GM18868 (cell line): ENCODE measurements at regions not wholly inside any gene's neighbourhood (a gene's known extent, or its start where the extent isn't known, plus 50 kb on each side); places are given as distances from the start of the nearest gene placed in this dataset.
"Not testable (repeated sequence)": the region's sequence is repeated elsewhere in the genome, so short reads cannot be mapped to it uniquely, and the experiment has no call there.

Experiments used
- ATAC-seq: cut with Tn5 transposase; IDR thresholded peaks from one replicate; pipeline ENCODE4 v1.9.1; 2021; ENCODE audit warnings: mild to moderate bottlenecking, moderate library complexity; ENCODE audit not compliant: unreplicated experiment

DNA sequence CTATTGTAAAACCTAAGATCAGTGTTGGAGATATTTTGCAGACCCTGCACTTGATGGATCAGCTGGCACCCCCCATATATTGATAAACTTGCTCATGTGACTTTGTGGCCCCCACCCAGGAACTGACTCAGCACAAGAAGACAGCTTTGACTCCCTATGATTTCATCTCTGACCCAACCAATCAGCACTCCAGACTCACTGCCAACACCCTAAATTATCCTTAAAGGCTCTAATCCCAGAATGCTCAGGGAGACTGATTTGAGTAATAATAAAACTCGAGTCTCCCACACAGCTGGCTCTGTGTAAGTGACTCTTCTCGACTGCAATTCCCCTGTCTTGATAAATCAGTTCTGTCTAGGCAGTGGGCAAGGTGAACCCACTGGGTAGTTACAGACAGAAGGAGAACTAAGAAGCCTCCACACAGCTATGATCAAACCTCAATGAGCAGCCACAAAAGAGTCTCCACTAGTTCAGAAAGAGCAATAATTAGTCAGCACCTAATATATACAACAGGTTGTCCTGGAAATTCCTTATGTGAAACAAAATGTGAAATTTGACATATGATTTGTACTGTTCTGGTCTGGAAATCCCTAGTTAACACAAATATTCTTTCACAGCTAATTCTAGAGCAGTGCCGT lies 52.2 kb downstream of the ACTL7B start:
- ATAC-seq = no peak

DNA sequence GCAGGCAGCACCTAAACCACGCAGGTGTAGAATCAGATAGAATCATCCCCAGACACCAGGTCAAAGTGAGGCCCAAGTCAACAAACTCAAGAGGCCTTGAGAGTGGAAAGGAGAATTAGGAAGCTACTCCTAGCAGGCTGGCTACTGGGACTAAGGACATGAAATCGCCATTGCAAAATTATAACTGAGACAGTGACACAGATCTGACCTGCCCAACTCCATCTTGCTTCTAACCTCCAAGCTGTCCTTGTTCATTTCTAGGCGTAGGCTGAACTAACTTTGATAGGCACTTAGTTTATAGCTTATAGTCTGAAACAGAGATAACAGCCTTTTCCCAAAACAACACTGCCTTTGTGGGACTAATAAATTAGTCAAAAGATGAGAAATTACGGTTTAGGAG lies 52.8 kb downstream of the ACTL7B start:
- no peak for ATAC-seq

DNA sequence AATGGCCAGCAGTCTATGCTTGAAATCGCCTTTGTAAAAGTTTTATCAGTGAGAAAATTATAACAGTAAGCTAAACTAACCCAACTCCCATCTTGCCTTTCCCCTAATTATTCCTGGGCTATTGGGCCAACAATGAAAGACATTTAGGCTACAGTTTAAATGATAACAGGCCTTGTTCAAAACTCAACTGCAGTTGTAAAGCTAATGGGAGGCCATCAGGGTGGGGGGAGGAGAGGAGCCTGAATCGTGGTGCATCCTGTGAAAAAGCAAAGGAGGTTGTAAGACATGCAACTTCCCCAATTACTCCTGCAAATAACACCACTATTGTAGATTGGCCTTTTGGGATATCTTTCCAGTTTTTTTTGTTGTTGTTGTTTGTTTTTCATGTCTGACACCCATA lies 53.8 kb downstream of the ACTL7B start:
- no peak for ATAC-seq

DNA sequence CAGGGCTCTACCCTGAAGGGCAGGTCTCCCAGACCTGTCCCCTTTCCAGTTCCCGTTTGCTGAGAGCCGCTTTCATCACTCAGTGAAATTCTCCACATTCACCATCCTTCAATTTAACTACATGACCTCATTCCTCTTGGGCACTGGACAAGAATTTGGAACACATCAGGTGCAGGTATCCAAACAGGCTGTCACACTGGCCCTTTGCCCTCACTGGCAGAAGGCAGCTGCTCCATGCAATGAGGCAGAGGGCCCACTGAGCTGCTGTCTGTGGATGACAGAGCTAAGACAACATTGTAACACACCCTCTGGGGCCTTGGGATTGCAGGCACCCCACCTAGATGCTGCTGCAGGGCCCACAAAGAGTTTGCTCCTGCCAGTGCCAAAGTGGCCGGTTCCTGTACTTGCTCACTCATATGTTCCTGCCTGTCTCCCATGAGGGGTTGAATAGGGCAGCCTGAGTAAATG lies 55.1 kb downstream of the ACTL7B start:
- no peak for ATAC-seq

DNA sequence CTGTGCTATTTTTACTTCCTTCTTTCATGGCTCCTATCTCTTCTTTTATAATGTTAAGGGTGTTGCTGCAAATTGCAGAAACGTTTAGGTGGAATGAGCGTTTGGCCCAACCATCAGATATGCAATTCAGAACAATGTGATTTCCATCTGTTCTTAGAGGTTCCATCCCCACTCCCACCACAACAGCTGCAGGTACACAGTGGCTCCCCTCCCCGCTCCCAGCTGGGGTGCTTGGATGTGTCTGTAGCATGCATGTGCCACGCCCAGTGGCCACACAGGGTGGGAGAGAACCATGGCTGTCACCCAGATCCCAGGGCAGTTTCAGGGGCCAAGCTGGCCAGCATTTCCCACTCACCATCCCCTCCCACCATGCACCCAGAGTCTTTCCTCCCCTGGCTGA lies 62.2 kb downstream of the ACTL7B start:
- ATAC-seq = no peak

DNA sequence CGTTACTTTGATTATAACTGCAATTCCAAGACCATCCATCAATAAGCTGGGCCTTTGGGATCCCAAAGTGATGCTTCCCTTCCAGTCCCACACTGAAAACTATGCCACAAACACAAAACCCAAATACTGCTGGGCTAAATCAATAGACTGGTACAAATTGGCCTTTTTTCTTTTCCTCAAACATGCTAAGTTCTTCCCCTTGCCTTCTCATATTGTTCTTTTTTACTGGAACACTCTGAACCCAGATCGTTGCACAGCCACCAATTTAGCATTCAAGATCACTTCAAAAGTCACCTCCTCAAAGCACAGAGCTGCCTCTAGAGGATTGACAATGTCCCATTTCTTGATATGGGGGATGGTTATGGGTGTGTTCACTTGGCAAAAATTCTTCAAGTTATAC lies 66.0 kb downstream of the ACTL7B start:
- ATAC-seq = no peak

DNA sequence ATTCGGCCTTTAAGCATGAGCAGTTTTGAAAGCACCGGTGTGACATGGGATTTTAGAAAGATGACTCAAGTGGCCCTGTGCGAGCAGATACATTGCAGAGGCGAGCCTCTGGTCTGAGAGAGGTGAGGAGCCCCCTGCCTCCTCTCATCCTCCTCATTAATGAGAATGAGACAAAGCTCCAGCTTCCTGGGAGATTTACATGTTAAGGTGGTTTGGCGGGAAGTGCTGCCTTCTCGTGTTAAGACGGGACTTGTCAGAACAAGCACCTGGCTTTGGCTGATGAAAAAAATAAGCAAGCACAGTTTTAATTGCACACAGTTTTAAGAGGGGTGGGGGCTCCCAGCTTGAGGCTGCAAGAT lies 68.1 kb downstream of the ACTL7B start:
- no peak for ATAC-seq

DNA sequence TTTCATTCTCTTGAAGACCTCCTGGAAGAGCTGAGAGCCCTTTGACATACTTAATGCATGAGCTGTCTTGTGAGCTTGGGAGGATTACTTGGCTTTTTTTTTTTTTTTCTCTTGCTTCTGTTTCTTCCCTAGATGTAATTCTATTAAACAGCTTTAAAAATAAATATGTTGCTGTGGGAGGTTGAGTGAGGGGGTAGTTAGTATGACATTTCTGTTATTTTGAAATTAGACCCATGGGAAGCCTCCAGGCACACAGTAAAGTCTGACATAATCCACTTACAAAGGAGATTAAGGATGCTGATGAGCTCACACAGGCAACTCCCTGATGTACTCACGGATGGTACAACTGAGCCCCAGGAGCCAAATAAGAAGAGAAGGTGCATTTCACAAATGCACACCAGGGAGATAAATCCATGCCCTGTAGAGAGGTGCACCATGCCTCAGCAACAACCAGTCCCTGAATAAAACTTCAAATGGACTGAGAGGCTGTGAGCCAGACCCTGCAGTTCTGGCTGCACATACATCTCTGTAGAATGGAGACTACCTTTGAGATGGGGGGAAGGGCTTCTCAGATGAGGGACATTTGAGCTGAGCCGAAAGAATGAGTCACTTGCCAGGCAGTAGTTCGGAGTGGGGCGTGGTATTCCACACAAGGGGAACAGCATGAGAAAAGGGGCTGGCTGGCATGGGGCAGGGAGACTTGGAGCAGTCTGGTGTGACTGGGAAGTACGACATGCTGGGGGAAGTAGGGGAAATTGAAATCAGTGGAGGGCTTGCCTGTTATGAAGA lies 68.7 kb downstream of the ACTL7B start:
- ATAC-seq = no peak

DNA sequence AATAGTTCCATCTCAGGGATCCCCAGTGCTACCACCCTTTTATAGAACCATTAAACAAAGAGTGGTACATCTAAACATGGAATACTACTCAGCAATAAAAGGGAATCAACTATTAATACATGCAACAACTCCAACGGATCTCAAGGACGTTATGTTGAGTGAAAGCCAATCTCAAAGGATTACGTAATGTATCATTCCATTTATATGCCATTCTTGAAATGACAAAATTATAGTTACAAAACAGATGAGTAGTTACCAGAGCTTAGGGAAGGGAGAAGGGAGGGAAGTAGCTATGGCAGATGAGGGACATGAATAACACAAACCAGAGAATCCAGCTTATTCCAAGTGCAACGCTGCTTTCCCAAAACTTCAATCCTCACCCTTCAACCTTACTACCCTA lies 69.5 kb downstream of the ACTL7B start:
- ATAC-seq = no peak

DNA sequence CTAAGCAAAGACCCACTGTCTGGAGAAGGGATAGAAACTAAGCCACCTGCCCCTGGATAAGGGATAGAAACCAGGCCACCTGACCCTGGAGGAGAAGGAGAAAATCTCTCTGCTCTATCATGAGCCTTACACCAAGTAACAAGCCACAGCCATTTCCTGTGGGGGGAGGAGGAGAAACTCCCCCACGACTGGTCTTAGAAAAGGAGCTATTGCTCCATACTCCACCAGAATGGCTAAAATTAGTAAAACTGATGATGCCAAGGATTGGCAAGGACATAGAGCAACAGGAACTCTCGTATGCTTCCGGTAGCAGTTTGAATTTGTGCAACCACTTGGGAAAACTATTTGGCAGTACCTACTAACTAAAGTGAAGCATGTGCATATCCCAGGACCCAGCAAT lies 70.8 kb downstream of the ACTL7B start:
- ATAC-seq = no peak

DNA sequence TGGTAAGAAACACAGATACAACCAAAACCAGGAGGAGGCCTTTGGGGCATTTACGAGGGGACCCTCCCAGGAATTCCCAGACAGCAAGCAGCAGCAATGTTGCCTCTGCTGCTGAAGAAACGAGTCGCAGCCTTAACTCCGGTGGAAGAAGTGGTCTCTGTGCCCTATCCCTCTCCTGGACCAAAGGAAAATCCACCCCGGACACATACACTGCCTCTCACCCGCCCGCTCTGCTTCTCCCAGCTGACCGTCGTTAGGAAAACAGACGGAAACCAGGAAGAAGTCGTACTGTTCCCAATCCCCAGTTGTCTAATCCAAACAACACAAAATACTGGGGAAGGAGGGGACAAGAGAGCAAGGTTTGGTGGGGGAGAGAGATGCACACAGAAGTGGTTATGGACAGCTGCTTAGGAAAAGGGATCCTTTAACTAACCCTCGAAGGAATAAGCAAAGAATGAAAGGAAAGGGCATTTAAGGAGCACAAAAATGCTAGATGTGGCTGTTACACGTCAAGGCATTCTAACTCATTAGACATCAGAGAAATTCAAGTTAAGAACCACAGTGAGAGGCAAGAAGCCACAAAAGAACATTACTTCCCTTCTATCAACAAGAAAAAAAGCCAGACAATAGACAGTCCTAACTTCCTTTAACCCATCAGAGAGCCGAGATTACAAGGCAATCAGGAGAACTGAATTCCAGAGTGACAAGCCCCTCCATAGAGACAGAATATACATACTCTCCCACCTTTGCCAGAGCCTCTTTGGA lies 71.9 kb downstream of the ACTL7B start:
- ATAC-seq = no peak

DNA sequence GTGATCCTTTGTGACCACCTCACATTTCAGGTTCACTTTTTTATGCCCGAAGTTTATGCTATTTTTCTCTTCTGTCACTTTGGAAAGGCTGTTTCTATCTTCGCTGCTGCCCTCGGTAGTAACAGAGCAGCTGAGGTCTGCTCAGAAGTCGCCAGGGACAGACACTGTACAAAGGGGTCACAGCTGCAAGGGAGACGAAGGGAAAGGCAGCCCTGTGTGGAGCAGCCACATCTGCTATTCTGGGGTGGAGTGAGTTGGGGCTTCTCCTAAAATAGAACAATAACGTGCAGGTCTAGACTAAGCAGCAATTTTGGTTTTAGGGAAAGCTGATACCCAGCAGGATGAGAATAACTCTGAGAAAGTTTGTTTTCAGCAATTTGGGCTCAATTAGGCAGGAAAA lies 72.5 kb downstream of the ACTL7B start:
- no peak for ATAC-seq

DNA sequence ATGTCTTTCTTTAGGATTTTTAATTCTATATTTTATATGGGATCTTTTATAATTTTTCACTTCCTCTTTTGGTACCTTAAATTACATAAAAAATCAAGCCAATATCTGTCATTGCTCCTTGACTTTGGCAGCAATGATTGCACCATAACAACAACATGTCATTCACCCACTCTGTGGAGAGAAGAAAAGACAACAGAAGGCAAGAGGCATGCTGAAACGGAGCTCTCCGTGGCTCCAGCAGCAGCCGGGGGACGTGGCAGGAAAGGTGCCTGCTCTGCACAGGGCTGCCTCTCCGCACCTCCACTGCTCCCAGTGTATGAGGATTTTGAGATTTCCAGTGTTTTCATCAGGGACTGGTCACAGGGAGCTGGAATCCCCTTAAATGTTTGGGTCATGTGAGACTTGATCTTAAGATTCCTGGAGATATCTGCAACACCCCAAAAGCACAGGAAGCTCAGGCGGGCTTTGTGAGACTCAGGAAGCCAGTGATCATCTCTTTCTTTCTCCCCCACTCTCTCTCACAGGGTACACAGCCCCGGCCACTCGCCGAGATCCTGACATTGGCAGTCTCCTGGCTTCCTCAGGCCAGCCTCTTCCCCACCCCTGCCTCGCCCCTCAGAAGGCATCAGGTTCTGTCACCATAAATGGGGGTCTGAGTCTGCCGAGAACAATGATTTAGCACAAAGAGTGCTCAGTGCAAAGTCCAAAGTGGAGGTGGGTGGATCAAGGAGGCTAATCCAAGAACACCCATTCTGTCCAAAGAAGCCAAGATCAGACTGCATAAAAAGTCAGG lies 74.6 kb downstream of the ACTL7B start:
- no peak for ATAC-seq

DNA sequence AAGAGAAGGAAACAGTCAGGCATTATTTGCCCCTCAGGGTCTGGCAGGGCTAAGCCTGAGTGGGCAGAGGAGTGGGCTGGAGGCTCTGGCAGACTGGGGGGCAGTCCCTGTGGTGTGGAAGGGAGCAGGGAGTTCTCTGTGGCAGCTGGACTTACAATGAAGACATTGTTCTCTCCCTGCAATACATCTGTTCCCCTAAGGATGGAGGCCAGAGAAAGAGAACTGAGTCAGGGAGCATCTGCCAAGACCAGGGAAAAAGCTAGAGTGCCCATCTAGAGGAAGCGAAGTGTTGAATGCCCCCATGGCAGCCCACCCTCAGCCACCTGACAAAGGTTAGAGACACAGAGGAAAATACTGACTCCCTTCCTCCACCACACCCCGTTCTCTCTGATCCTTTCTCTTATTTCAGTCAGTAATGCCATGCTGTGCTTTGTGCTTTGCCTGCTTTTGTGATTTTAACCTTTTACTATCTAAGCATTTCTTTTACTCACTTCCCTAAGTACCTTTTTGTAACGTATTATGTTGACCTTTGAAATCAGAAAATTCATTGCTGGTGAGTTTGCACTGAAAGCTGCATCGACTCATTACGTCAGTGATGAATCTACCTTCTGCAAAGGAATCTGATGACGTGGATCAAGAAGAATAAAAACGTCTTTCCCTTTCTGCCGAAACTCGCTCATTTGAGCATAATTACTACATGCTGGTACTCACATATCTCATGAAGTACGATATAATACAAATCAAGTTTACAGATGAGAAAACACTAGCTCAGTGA lies 76.0 kb downstream of the ACTL7B start:
- ATAC-seq = no peak

DNA sequence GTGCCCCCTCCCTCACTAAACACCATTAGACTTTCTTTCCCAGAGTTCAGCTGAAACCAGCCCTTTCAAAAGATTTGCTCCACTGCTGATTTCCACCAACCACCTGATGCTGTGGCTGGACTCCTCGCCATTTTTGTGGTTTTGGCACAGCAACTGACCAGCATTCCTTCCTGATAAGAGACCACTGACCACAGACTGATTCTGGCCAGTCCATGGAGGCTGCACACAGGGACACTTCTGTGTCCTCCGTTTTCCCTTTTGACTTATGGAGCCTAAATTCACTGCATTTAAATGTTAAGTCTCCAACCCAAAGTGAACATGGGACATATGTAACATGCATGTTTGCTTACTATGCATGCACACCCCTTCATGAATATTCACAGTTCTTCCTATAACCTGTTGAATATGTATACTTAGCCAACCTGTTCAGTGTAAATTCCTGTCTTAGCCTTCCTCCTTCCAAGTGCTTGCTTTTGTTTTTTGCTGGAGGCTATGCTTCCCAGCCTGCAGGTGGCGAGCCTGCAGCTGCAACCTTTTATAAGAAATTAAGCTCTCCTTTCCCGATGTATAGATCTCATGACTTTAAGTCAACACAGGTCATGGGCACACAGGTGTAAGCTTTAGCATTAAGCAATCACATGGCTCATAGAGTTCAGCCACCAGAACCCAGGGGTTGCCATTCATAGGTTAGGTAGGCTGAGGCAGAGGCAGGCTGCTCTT lies 78.7 kb downstream of the ACTL7B start:
- no peak for ATAC-seq

DNA sequence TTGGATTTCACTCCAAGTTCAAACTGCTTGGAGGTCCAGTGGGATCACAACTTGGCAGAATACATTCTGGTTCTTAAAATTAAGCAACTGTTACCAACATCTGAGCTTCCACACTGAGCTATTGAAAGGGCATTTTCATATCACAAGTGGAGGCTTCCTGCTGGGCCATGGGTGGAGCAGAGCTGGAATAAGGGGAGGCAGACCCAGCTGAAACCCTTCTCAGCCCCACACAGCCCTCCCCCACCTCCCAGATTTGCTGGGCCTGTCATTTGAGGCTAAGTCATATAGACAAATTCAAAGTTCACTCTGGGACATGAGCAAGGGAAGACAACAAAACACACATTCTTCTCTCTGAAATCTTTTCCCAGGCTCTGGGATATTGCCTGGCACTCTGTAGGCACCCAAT lies 79.9 kb downstream of the ACTL7B start:
- no peak for ATAC-seq

DNA sequence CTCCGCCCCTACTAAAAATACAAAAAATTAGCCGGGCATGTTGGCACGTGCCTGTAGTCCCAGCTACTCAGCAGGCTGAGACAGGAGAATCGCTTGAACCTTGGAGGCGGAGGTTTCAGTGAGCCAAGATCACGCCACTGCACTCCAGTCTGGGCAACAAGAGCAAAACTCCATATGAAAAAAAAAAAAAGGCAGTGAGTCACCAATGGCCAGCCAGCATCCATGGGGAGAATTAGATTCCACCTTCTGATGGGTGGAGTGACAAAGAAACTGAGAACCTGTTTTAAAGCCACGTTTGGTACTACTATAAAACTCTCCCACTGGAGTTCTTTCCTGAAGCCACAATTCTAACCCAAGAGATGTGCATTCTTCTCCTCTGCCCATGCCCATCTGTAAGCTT lies 81.7 kb downstream of the ACTL7B start:
- ATAC-seq = not testable (repeated sequence)

DNA sequence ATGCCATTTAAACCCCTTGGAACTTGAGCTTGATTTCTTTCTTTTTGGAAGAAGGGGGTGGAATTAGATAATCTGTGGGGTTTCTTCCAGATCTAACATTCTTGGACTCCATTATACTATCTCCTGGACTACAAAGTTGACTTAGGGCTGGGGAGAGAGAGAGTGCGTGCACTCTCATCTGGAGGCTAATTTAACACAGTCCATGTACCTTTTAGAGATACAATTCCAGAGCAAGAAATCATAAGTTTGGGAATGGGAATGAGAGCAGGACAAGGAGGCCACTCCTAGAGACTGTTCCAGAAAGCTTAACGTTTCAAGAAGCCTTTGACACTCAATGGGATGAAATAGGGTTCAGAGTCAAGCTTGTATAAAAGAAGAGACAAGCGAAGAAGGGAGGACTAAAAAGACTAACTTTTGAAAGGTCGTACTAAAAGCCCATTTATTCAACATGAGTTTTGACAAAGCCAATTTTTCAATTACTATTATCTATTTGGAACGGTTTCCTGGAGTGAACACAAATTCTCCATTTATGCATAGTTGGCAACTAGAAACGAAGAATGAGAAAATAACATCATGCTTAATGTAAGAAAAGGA lies 83.4 kb downstream of the ACTL7B start:
- ATAC-seq = no peak

DNA sequence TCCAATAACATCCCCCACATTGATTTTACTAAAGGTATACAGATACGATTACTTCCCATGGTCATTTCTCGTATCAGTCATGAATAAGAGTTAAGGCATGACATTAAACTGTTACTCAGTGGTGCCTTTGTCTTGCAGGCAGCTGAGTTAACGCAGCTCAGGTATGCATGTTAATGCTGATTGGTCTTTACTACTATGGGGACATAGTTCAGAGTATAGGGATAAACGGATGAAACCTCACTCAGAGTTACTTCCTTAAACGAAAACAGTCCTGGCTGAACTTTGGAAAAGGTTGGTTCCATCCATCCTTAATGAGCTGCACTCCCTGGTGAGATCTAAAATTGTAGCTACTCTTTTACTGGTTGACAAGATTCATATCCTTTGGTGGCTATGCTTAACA lies 87.0 kb downstream of the ACTL7B start:
- no peak for ATAC-seq
